ENCODE measurements at regions not wholly inside any gene's neighbourhood (a gene's known extent, or its start where the extent isn't known, plus 50 kb on each side); places are given as distances from the start of the nearest gene placed in this dataset.

DNA sequence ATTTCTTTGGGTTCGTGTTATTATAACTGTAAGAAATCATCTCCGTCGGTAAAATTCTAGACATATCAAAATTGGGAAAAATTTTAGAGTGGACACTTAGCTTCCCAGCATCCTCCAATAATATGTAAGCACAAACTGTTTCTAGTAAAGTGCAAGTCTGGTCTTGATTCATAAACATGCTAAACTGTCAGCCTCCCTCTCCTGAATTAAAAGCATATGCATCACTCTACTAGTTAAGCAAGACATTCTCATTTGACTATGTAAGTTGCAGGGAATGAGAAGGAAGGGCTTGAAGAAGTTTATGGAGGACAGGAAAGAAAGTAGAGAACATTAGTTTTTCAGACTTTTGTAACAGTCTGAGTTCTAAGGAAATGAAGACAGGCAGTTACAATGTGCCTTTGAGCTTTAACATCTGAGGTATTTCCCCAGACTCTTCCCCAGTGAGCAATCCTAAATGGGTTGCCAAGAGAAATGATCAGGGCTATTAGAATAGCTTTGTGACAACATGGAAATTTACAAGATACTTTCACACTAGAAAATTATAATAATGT, 90.0 kb downstream of the TYW3 start (continued):
- no peak for TF ChIP-seq RAD51 (IDR thresholded peaks at IDR 0.05)
- TF ChIP-seq, protein P1, sequence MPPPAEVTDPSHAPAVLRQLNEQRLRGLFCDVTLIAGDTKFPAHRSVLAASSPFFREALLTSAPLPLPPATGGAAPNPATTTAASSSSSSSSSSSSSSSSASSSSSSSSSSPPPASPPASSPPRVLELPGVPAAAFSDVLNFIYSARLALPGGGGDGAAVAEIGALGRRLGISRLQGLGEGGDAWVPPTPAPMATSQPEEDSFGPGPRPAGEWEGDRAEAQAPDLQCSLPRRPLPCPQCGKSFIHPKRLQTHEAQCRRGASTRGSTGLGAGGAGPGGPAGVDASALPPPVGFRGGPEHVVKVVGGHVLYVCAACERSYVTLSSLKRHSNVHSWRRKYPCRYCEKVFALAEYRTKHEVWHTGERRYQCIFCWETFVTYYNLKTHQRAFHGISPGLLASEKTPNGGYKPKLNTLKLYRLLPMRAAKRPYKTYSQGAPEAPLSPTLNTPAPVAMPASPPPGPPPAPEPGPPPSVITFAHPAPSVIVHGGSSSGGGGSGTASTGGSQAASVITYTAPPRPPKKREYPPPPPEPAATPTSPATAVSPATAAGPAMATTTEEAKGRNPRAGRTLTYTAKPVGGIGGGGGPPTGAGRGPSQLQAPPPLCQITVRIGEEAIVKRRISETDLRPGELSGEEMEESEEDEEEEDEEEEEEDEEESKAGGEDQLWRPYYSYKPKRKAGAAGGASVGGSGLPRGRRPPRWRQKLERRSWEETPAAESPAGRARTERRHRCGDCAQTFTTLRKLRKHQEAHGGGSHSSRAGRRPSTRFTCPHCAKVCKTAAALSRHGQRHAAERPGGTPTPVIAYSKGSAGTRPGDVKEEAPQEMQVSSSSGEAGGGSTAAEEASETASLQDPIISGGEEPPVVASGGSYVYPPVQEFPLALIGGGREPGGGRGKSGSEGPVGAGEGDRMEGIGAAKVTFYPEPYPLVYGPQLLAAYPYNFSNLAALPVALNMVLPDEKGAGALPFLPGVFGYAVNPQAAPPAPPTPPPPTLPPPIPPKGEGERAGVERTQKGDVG (CRISPR knock-in tag; IDR thresholded peaks at IDR 0.05) = no peak
- TF ChIP-seq, protein P2, sequence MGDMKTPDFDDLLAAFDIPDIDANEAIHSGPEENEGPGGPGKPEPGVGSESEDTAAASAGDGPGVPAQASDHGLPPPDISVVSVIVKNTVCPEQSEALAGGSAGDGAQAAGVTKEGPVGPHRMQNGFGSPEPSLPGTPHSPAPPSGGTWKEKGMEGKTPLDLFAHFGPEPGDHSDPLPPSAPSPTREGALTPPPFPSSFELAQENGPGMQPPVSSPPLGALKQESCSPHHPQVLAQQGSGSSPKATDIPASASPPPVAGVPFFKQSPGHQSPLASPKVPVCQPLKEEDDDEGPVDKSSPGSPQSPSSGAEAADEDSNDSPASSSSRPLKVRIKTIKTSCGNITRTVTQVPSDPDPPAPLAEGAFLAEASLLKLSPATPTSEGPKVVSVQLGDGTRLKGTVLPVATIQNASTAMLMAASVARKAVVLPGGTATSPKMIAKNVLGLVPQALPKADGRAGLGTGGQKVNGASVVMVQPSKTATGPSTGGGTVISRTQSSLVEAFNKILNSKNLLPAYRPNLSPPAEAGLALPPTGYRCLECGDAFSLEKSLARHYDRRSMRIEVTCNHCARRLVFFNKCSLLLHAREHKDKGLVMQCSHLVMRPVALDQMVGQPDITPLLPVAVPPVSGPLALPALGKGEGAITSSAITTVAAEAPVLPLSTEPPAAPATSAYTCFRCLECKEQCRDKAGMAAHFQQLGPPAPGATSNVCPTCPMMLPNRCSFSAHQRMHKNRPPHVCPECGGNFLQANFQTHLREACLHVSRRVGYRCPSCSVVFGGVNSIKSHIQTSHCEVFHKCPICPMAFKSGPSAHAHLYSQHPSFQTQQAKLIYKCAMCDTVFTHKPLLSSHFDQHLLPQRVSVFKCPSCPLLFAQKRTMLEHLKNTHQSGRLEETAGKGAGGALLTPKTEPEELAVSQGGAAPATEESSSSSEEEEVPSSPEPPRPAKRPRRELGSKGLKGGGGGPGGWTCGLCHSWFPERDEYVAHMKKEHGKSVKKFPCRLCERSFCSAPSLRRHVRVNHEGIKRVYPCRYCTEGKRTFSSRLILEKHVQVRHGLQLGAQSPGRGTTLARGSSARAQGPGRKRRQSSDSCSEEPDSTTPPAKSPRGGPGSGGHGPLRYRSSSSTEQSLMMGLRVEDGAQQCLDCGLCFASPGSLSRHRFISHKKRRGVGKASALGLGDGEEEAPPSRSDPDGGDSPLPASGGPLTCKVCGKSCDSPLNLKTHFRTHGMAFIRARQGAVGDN (IDR thresholded peaks at IDR 0.05) = no peak
- no peak for TF ChIP-seq ZNF622 (IDR thresholded peaks at IDR 0.05)
- no peak for TF ChIP-seq ZNF207 (IDR thresholded peaks at IDR 0.05; ENCODE audit: borderline replicate concordance)
- no peak for TF ChIP-seq CBX3 (IDR thresholded peaks at IDR 0.05; ENCODE audit: borderline replicate concordance, low read depth)
- no peak for TF ChIP-seq BACH1 (IDR thresholded peaks at IDR 0.05; ENCODE audit: borderline replicate concordance)
- TF ChIP-seq HCFC1 (IDR thresholded peaks at IDR 0.05; ENCODE audit: low read length) = no peak
- no peak for TF ChIP-seq SUPT20H (IDR thresholded peaks at IDR 0.05; ENCODE audit: borderline replicate concordance, control insufficient read depth, low read depth, low read length)
- TF ChIP-seq, protein P3, sequence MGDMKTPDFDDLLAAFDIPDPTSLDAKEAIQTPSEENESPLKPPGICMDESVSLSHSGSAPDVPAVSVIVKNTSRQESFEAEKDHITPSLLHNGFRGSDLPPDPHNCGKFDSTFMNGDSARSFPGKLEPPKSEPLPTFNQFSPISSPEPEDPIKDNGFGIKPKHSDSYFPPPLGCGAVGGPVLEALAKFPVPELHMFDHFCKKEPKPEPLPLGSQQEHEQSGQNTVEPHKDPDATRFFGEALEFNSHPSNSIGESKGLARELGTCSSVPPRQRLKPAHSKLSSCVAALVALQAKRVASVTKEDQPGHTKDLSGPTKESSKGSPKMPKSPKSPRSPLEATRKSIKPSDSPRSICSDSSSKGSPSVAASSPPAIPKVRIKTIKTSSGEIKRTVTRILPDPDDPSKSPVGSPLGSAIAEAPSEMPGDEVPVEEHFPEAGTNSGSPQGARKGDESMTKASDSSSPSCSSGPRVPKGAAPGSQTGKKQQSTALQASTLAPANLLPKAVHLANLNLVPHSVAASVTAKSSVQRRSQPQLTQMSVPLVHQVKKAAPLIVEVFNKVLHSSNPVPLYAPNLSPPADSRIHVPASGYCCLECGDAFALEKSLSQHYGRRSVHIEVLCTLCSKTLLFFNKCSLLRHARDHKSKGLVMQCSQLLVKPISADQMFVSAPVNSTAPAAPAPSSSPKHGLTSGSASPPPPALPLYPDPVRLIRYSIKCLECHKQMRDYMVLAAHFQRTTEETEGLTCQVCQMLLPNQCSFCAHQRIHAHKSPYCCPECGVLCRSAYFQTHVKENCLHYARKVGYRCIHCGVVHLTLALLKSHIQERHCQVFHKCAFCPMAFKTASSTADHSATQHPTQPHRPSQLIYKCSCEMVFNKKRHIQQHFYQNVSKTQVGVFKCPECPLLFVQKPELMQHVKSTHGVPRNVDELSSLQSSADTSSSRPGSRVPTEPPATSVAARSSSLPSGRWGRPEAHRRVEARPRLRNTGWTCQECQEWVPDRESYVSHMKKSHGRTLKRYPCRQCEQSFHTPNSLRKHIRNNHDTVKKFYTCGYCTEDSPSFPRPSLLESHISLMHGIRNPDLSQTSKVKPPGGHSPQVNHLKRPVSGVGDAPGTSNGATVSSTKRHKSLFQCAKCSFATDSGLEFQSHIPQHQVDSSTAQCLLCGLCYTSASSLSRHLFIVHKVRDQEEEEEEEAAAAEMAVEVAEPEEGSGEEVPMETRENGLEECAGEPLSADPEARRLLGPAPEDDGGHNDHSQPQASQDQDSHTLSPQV (IDR thresholded peaks at IDR 0.05) = no peak
- TF ChIP-seq PAX5 (IDR thresholded peaks at IDR 0.05; ENCODE audit: borderline replicate concordance, low read depth, low read length) = no peak
- TF ChIP-seq, protein P4, sequence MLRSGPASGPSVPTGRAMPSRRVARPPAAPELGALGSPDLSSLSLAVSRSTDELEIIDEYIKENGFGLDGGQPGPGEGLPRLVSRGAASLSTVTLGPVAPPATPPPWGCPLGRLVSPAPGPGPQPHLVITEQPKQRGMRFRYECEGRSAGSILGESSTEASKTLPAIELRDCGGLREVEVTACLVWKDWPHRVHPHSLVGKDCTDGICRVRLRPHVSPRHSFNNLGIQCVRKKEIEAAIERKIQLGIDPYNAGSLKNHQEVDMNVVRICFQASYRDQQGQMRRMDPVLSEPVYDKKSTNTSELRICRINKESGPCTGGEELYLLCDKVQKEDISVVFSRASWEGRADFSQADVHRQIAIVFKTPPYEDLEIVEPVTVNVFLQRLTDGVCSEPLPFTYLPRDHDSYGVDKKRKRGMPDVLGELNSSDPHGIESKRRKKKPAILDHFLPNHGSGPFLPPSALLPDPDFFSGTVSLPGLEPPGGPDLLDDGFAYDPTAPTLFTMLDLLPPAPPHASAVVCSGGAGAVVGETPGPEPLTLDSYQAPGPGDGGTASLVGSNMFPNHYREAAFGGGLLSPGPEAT (IDR thresholded peaks at IDR 0.05; ENCODE audit: low read depth) = no peak

All from GM12878 (cell line).